PC-9 (cell line): ENCODE measurements at regions not wholly inside any gene's neighbourhood (a gene's known extent, or its start where the extent isn't known, plus 50 kb on each side); places are given as distances from the start of the nearest gene placed in this dataset.
A peak's percentile ranks its signal among the peaks of the same experiment; 100 is the strongest.

ENCODE experiments used
- BruUV-seq: library from RNA; stranded (reverse); fragments of 400-500 nt; replicated peaks from 2 replicates; lab custom pipeline; 2021; lab: Mats Ljungman, UMichigan
- CTCF ChIA-PET: fragments of 300-600 bp; sonication (Branson Sonifier 250); formaldehyde crosslinking; loops from one replicate; lab custom pipeline; 2022; ENCODE audit warnings: antibody characterized with exemption; lab: Charles Lee
- POLR2A ChIA-PET: fragments of 300-600 bp; sonication (Branson Sonifier 250); formaldehyde crosslinking; loops from one replicate; lab custom pipeline; 2022; ENCODE audit warnings: antibody characterized with exemption; ENCODE audit not compliant: unreplicated experiment; lab: Charles Lee
- DNase-seq, 2 experiments: peaks; one replicate each; pipeline versions ENCODE4 v3.0.0 to v3.0.0-alpha.2; 2015 to 2022; ENCODE audit warnings: mixed read lengths in 1 of 2
- H2AFZ ChIP-seq: fragments of 200-600 bp; sonication (generic); 2 replicates; pipeline ENCODE4 v1.8.1; 2017; ENCODE audit warnings: antibody characterized with exemption
- H3F3A ChIP-seq: fragments of 200-600 bp; sonication (generic); 2 replicates; pipeline ENCODE4 v1.8.1; 2017; ENCODE audit warnings: antibody characterized with exemption, mild to moderate bottlenecking, low read depth; ENCODE audit not compliant: insufficient read depth
- H3K27ac ChIP-seq: fragments of 200-600 bp; sonication (generic); 2 replicates; pipeline ENCODE4 v1.6.1; 2016; ENCODE audit warnings: mixed run types
- H3K27me3 ChIP-seq: fragments of 200-600 bp; sonication (generic); 2 replicates; pipeline ENCODE4 v1.6.1; 2016; ENCODE audit warnings: low read depth, mixed run types; ENCODE audit not compliant: insufficient read depth
- H3K36me3 ChIP-seq: fragments of 200-600 bp; sonication (generic); 2 replicates; pipeline ENCODE4 v1.6.1; 2016; ENCODE audit warnings: low read depth, mixed run types
- H3K4me1 ChIP-seq: fragments of 200-600 bp; sonication (generic); replicated peaks from 2 replicates; pipeline ENCODE4 v1.6.1; 2016; ENCODE audit warnings: mixed run types; ENCODE audit not compliant: insufficient read depth
- H3K4me2 ChIP-seq: fragments of 200-600 bp; sonication (generic); 2 replicates; pipeline ENCODE4 v1.6.1; 2017; ENCODE audit warnings: mixed run types
- H3K4me3 ChIP-seq: fragments of 200-600 bp; sonication (generic); 2 replicates; pipeline ENCODE4 v1.6.1; 2016; ENCODE audit warnings: mixed run types
- H3K79me2 ChIP-seq: fragments of 200-600 bp; sonication (generic); 2 replicates; pipeline ENCODE4 v1.6.1; 2017; ENCODE audit warnings: low read depth, mixed run types
- H3K9me2 ChIP-seq: fragments of 200-600 bp; sonication (generic); 2 replicates; pipeline ENCODE4 v1.8.1; 2017; ENCODE audit warnings: mild to moderate bottlenecking; ENCODE audit not compliant: insufficient read depth
- H3K9me3 ChIP-seq: fragments of 200-600 bp; sonication (generic); 2 replicates; pipeline ENCODE4 v1.8.1; 2016; ENCODE audit warnings: low read depth; ENCODE audit not compliant: insufficient read depth
- H4K20me1 ChIP-seq: fragments of 200-600 bp; sonication (generic); 2 replicates; pipeline ENCODE4 v1.8.1; 2017; ENCODE audit not compliant: insufficient read depth
- CTCF ChIP-seq: fragments of 200-600 bp; sonication (generic); conservative IDR thresholded peaks from 2 replicates; pipeline ENCODE4 v1.6.1; 2017; ENCODE audit warnings: mixed run types, antibody characterized with exemption, mild to moderate bottlenecking, moderate library complexity
- EZH2 ChIP-seq: fragments of 200-600 bp; sonication (generic); IDR thresholded peaks from 2 replicates; pipeline ENCODE4 v1.8.0; 2017; ENCODE audit warnings: antibody characterized with exemption, low read depth
- intact Hi-C: fragments of 100-400 bp; cut with micrococcal nuclease; formaldehyde crosslinking; loops from one replicate; pipeline ENCODE4 v1.10.0; 2022; ENCODE audit not compliant: unreplicated experiment

DNA sequence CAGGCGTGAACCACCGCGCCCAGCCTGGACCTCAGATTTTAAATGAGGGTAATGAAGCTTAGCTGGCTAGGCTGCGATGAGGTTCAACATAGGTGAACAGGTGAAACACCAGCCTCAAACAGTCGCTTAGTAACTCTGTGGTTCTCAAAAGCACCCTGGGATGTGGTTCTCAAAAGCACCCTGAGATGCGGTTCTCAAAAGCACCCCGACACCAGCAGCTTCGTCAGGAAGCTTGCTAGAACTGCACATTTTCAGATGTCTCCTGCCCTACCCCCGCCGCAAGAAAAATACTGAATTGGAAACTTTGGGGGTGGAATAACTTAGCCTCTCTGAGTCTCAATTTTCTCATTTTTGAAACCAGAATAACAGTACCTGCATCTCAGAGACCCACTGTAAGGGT is 86.7 kb upstream of the XYLT1 start:
- BruUV-seq, result no TSS peak
- intact Hi-C loops, result no loop called here
- Histone ChIP-seq H3K4me2 (no peak overlapping the region), H3K79me2 (no peaks in the 10 kb centered on the region), H3F3A (no peaks in the 10 kb centered on the region), H3K4me1 (no peaks in the 10 kb centered on the region), H2AFZ (no peak overlapping the region), H3K9me3 (no peaks in the 10 kb centered on the region), H4K20me1 (no peaks in the 10 kb centered on the region), H3K36me3 (no peaks in the 10 kb centered on the region), H3K9me2 (no peaks in the 10 kb centered on the region), H3K4me3 (no peak overlapping the region), H3K27me3 (no peaks in the 10 kb centered on the region), H3K27ac (no peak overlapping the region)
- CTCF ChIA-PET, result no interaction called here
- POLR2A ChIA-PET, result no interaction called here
- no peak for TF ChIP-seq CTCF
- no peak for TF ChIP-seq EZH2
- DNase-seq, result no peak

DNA sequence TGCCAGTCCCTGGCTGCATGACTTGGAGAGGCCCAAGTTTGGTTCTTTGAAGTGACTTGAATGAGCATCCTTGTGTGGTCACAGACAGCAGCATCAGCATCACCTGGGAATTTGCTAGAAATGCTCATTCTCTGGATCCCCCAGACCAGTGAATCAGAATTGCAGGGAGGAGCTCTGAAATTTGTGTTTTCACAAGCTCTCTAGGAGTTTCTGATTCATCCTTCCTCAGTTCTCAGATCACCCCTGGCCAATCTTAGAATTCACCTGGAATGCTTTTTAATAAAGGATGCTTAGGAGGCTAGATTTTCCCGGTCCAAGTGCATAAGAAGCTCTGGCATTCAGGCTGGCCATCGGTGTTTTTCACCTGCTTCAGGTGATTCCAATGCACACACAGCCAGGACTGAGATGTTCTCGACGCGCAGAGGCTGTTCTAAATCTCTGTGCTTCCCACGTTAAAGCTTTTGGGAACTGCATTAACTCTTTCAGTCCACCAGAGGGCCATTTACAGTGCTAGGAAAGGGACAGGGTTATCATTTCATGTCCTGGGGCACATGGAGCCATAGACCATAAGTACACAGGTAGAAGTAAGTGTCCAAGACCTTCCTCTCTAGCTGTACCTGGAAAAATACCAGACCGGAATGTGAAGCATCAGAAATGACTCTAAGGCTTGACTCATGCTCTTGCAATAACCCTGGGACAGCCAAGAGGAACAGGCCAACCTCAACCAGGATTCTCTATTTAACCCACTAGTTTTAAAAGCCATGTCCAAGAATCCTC is 85.7 kb upstream of the XYLT1 start:
- CTCF ChIA-PET, result interaction anchor here (0.7 kb wide), 2 partner anchors 15 to 302 kb away, joined by 6 to 7 read pairs; no protein-coding TSS in a partner anchor
- H3K9me2 ChIP-seq, result no peaks in the 10 kb centered on the region
- BruUV-seq, result no TSS peak
- no peaks in the 10 kb centered on the region for H3F3A ChIP-seq
- H3K9me3 ChIP-seq, result no peaks in the 10 kb centered on the region
- H3K4me2 ChIP-seq, result no peak overlapping the region
- no peaks in the 10 kb centered on the region for H3K4me1 ChIP-seq
- H3K27ac ChIP-seq, result no peak overlapping the region
- DNase-seq, result peak in 1 of 2 experiments; percentile 49
- TF ChIP-seq CTCF (peak; percentile 59), EZH2 (no peak)
- H3K36me3 ChIP-seq, result no peaks in the 10 kb centered on the region
- intact Hi-C loops, result no loop called here
- H3K4me3 ChIP-seq, result no peak overlapping the region
- no peaks in the 10 kb centered on the region for H3K27me3 ChIP-seq
- H4K20me1 ChIP-seq, result no peaks in the 10 kb centered on the region
- POLR2A ChIA-PET, result interaction anchor here (0.6 kb wide), 1 partner anchor 53 kb away, joined by 7 read pairs; no protein-coding TSS in a partner anchor
- no peaks in the 10 kb centered on the region for H3K79me2 ChIP-seq
- no peak overlapping the region for H2AFZ ChIP-seq

DNA sequence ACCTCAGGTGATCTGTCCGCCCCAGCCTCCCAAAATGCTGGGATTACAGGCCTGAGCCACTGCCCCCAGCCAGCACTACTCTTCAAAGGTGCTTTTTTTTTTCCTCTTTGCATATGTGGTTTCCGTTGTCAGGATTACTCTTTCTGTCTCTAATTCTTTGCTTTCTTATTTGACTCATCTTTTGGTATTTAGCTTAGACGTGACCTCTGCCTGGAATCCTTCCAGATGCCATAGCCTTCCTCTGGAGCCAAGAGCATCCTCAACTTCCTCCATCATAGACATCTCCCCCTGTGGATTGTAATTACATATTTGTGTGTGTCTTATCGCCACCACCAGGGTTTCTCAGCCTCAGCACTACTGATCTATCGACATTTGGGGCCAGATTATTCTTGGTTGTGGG is 84.4 kb upstream of the XYLT1 start:
- CTCF ChIA-PET, result no interaction called here

More for the DNA sequence above, 84.4 kb upstream of the XYLT1 start:
- peak in 1 of 2 experiments; percentile 30 for DNase-seq
- no peak overlapping the region for H3K4me3 ChIP-seq
- no peaks in the 10 kb centered on the region for H3F3A ChIP-seq
- H2AFZ ChIP-seq, result no peak overlapping the region
- no peaks in the 10 kb centered on the region for H3K9me2 ChIP-seq
- no peaks in the 10 kb centered on the region for H4K20me1 ChIP-seq
- H3K27me3 ChIP-seq, result no peaks in the 10 kb centered on the region
- H3K79me2 ChIP-seq, result no peaks in the 10 kb centered on the region
- TF ChIP-seq EZH2 (no peak), CTCF (no peak)
- H3K27ac ChIP-seq, result no peak overlapping the region
- H3K9me3 ChIP-seq, result no peaks in the 10 kb centered on the region
- H3K4me2 ChIP-seq, result no peak overlapping the region
- H3K4me1 ChIP-seq, result no peaks in the 10 kb centered on the region
- no TSS peak for BruUV-seq
- POLR2A ChIA-PET, result interaction anchor here (0.7 kb wide), 1 partner anchor 17 kb away, joined by 10 read pairs; no protein-coding TSS in a partner anchor
- intact Hi-C loops, result no loop called here
- no peaks in the 10 kb centered on the region for H3K36me3 ChIP-seq
